ENCODE measurements at regions not wholly inside any gene's neighbourhood (a gene's known extent, or its start where the extent isn't known, plus 50 kb on each side); places are given as distances from the start of the nearest gene placed in this dataset.

- TF ChIP-seq CTCF (IDR thresholded peaks at IDR 0.05), result no peak
These were observed 363.1 kb downstream of the EFNB2 start for GRCh38 chr13:106172176-106172905.

GRCh38 chr13:106163426-106163825 lies 372.0 kb downstream of the EFNB2 start:
- TF ChIP-seq CTCF (IDR thresholded peaks at IDR 0.05), result no peak

GRCh38 chr13:106161146-106161545 lies 374.3 kb downstream of the EFNB2 start:
- no peak for TF ChIP-seq CTCF (IDR thresholded peaks at IDR 0.05)

GRCh38 chr13:106159295-106160195 lies 375.9 kb downstream of the EFNB2 start:
- TF ChIP-seq CTCF (IDR thresholded peaks at IDR 0.05), result no peak

- no peak for TF ChIP-seq CTCF (IDR thresholded peaks at IDR 0.05)
These were observed 379.0 kb downstream of the EFNB2 start for GRCh38 chr13:106156468-106156867.

GRCh38 chr13:106155411-106155810 lies 380.1 kb downstream of the EFNB2 start:
- TF ChIP-seq CTCF (IDR thresholded peaks at IDR 0.05), result no peak

GRCh38 chr13:106153876-106154275 lies 381.6 kb downstream of the EFNB2 start:
- TF ChIP-seq CTCF (IDR thresholded peaks at IDR 0.05), result no peak
